ENCODE measurements at regions not wholly inside any gene's neighbourhood (a gene's known extent, or its start where the extent isn't known, plus 50 kb on each side); places are given as distances from the start of the nearest gene placed in this dataset.
"Not testable (repeated sequence)": the region's sequence is repeated elsewhere in the genome, so short reads cannot be mapped to it uniquely, and the experiment has no call there.

GRCh38 chr4:100340512-100341485, 150.5 kb upstream of the DDIT4L start:
- Histone ChIP-seq H3K4me1 (no peaks in the 10 kb centered on the region), H3K4me3 (no peak overlapping the region), H3K27ac (no peak overlapping the region), H3K36me3 (no peaks in the 10 kb centered on the region), H3K9me3 (no peaks in the 10 kb centered on the region), H3K27me3 (no peaks in the 10 kb centered on the region)
- intact Hi-C loops (cut with DNase I), result no loop called here
- DNase-seq (ENCODE audit: extremely low spot score in 2 of 2), result no peak
- TF ChIP-seq POLR2A (IDR thresholded peaks at IDR 0.05) (no peak), CTCF (IDR thresholded peaks at IDR 0.05) (no peak)

- H3K36me3 ChIP-seq, result no peaks in the 10 kb centered on the region
- H3K9me3 ChIP-seq, result no peaks in the 10 kb centered on the region
- TF ChIP-seq POLR2A (IDR thresholded peaks at IDR 0.05), result no peak
- DNase-seq (ENCODE audit: extremely low spot score in 2 of 2), result no peak
- no peaks in the 10 kb centered on the region for H3K27me3 ChIP-seq
- no peak overlapping the region for H3K27ac ChIP-seq
- H3K4me3 ChIP-seq, result no peak overlapping the region
- intact Hi-C loops (cut with DNase I), result no loop called here
- H3K4me1 ChIP-seq, result no peaks in the 10 kb centered on the region
Observed at GRCh38 chr4:100339870-100340269, 149.6 kb upstream of the DDIT4L start.

GRCh38 chr4:100333491-100333890, 143.2 kb upstream of the DDIT4L start:
- DNase-seq (ENCODE audit: extremely low spot score in 2 of 2); H3K4me1 ChIP-seq; H3K27me3 ChIP-seq; H3K27ac ChIP-seq; intact Hi-C loops (cut with DNase I); H3K9me3 ChIP-seq; H3K4me3 ChIP-seq; H3K36me3 ChIP-seq: not testable (repeated sequence)

GRCh38 chr4:100317032-100317864, 127.0 kb upstream of the DDIT4L start:
- no peaks in the 10 kb centered on the region for H3K9me3 ChIP-seq
- no peaks in the 10 kb centered on the region for H3K36me3 ChIP-seq
- no peak for DNase-seq (ENCODE audit: extremely low spot score in 2 of 2)
- peak overlapping the region; percentile 11 for H3K27ac ChIP-seq
- no peak overlapping the region for H3K4me3 ChIP-seq
- H3K27me3 ChIP-seq, result no peaks in the 10 kb centered on the region
- peaks cover 13% of the 10 kb centered on the region for H3K4me1 ChIP-seq
- TF ChIP-seq CTCF (IDR thresholded peaks at IDR 0.05), result no peak
- no peak for TF ChIP-seq POLR2AphosphoS5 (IDR thresholded peaks at IDR 0.05; ENCODE audit: insufficient read depth in 1 of 2, low read depth in 1 of 2)
- no peak for TF ChIP-seq POLR2A (IDR thresholded peaks at IDR 0.05)
- intact Hi-C loops (cut with DNase I), result no loop called here

GRCh38 chr4:100314057-100314456, 123.8 kb upstream of the DDIT4L start:
- Histone ChIP-seq H3K9me3 (no peaks in the 10 kb centered on the region), H3K27me3 (no peaks in the 10 kb centered on the region), H3K36me3 (no peaks in the 10 kb centered on the region), H3K4me1 (peaks cover 13% of the 10 kb centered on the region), H3K4me3 (no peak overlapping the region), H3K27ac (no peak overlapping the region)
- TF ChIP-seq POLR2A (IDR thresholded peaks at IDR 0.05) (no peak), CTCF (IDR thresholded peaks at IDR 0.05) (no peak), POLR2AphosphoS5 (IDR thresholded peaks at IDR 0.05; ENCODE audit: insufficient read depth in 1 of 2, low read depth in 1 of 2) (no peak)
- intact Hi-C loops (cut with DNase I), result no loop called here
- DNase-seq (ENCODE audit: extremely low spot score in 2 of 2), result no peak

Data from vagina (tissue), 2 donors.